ENCODE measurements at regions not wholly inside any gene's neighbourhood (a gene's known extent, or its start where the extent isn't known, plus 50 kb on each side); places are given as distances from the start of the nearest gene placed in this dataset.
A peak's percentile ranks its signal among the peaks of the same experiment; 100 is the strongest.
"Not testable (repeated sequence)": the region's sequence is repeated elsewhere in the genome, so short reads cannot be mapped to it uniquely, and the experiment has no call there.

- H3K4me3 Mint-ChIP-seq: no peak overlapping the region
These were observed 53.4 kb upstream of the CHD2 start for GRCh38 chr15:92846741-92847140.

DNA sequence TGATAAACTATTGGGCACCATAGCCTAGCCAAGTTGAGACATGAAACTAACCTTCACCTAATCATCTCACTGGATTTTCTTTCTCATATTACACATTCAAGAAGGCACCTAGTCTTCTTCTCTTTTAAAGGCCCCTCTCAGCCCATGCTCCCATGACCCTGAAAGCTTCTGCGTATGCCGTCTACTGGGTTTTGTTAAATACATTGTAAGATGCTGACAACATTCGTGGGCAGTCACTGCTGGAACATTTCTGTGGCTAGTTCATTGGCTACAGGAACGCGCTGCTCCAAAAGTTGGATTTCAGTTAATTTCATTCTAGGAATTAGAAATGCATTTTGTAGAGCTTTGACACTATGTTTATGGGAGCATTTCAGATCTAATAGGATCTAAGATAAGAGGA lies 52.3 kb upstream of the CHD2 start:
- peaks cover 62% of the 10 kb centered on the region for H3K4me1 Mint-ChIP-seq (ENCODE audit: low read depth)
- no peaks in the 10 kb centered on the region for H3K27me3 Mint-ChIP-seq
- POLR2A ChIA-PET: interaction anchor here (0.6 to 3.6 kb wide), 9 partner anchors 8 to 61 kb away, joined by 3 to 19 read pairs (median 4); no protein-coding TSS in a partner anchor
- H3K4me3 Mint-ChIP-seq: no peak overlapping the region
- TF ChIP-seq, protein P1, sequence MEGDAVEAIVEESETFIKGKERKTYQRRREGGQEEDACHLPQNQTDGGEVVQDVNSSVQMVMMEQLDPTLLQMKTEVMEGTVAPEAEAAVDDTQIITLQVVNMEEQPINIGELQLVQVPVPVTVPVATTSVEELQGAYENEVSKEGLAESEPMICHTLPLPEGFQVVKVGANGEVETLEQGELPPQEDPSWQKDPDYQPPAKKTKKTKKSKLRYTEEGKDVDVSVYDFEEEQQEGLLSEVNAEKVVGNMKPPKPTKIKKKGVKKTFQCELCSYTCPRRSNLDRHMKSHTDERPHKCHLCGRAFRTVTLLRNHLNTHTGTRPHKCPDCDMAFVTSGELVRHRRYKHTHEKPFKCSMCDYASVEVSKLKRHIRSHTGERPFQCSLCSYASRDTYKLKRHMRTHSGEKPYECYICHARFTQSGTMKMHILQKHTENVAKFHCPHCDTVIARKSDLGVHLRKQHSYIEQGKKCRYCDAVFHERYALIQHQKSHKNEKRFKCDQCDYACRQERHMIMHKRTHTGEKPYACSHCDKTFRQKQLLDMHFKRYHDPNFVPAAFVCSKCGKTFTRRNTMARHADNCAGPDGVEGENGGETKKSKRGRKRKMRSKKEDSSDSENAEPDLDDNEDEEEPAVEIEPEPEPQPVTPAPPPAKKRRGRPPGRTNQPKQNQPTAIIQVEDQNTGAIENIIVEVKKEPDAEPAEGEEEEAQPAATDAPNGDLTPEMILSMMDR (IDR thresholded peaks at IDR 0.05): no peak
- no peak for ATAC-seq
- H3K36me3 Mint-ChIP-seq (ENCODE audit: low read depth): peaks cover 5% of the 10 kb centered on the region
- CTCF ChIA-PET: interaction anchor here (0.8 to 1.7 kb wide), 2 partner anchors 15 to 68 kb away, joined by 3 to 5 read pairs; no protein-coding TSS in a partner anchor
- DNase-seq: no peak
- intact Hi-C loops (cut with micrococcal nuclease): loop anchor here (2.0 to 5.0 kb wide), 2 partner anchors 15 to 34 kb away; no protein-coding TSS in a partner anchor
- H3K27ac Mint-ChIP-seq: no peak overlapping the region
- peaks cover 3% of the 10 kb centered on the region for H3K9me3 Mint-ChIP-seq

More at GRCh38 chr15:92846741-92847140, 53.4 kb upstream of the CHD2 start:
- TF ChIP-seq, protein P1 (IDR thresholded peaks at IDR 0.05): no peak
- no peaks in the 10 kb centered on the region for H3K27me3 Mint-ChIP-seq
- peaks cover 67% of the 10 kb centered on the region for H3K4me1 Mint-ChIP-seq (ENCODE audit: low read depth)
- no peak for DNase-seq
- peak overlapping the region; percentile 66 for H3K27ac Mint-ChIP-seq
- intact Hi-C loops (cut with micrococcal nuclease): loop anchor here (2.0 to 5.0 kb wide), 2 partner anchors 14 to 36 kb away; no protein-coding TSS in a partner anchor
- ATAC-seq: no peak
- ChIA-PET CTCF (no interaction called here), POLR2A (interaction anchor here (0.7 kb wide), 2 partner anchors 13 to 79 kb away, joined by 3 read pairs; no protein-coding TSS in a partner anchor)
- H3K9me3 Mint-ChIP-seq: peaks cover 3% of the 10 kb centered on the region
- peaks cover 5% of the 10 kb centered on the region for H3K36me3 Mint-ChIP-seq (ENCODE audit: low read depth)

DNA sequence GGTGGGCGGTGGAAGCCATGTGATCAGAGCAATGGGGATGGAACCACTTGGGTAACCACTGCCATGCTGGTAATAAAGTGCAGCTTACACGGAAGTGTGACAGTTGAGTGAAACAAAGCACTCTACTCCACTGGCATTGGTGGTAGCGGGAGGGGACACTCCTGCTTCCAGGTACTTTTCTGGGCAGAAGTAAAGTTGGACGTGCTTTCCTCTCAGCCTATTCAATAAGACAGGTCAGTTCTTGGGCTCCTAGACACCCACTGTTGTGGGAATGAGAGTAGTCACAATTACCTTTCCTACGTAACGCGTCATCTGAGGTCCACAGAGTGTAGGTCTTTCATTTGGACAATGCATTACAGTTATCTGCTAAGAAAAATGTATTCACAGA lies 51.7 kb upstream of the CHD2 start:
- no peak for DNase-seq
- H3K4me3 Mint-ChIP-seq: no peak overlapping the region
- ChIA-PET CTCF (interaction anchor here (0.8 to 1.7 kb wide), 2 partner anchors 16 to 67 kb away, joined by 3 to 5 read pairs; no protein-coding TSS in a partner anchor), POLR2A (interaction anchor here (0.6 to 3.6 kb wide), 12 partner anchors 9 to 60 kb away, joined by 3 to 19 read pairs (median 4); no protein-coding TSS in a partner anchor)
- H3K4me1 Mint-ChIP-seq (ENCODE audit: low read depth): peaks cover 59% of the 10 kb centered on the region
- no peaks in the 10 kb centered on the region for H3K27me3 Mint-ChIP-seq
- peaks cover 5% of the 10 kb centered on the region for H3K36me3 Mint-ChIP-seq (ENCODE audit: low read depth)
- TF ChIP-seq, protein P1 (IDR thresholded peaks at IDR 0.05): no peak
- H3K9me3 Mint-ChIP-seq: peaks cover 3% of the 10 kb centered on the region
- ATAC-seq: no peak
- intact Hi-C loops (cut with micrococcal nuclease): loop anchor here (5.0 kb wide), 1 partner anchor 34 kb away; no protein-coding TSS in a partner anchor
- H3K27ac Mint-ChIP-seq: no peak overlapping the region

DNA sequence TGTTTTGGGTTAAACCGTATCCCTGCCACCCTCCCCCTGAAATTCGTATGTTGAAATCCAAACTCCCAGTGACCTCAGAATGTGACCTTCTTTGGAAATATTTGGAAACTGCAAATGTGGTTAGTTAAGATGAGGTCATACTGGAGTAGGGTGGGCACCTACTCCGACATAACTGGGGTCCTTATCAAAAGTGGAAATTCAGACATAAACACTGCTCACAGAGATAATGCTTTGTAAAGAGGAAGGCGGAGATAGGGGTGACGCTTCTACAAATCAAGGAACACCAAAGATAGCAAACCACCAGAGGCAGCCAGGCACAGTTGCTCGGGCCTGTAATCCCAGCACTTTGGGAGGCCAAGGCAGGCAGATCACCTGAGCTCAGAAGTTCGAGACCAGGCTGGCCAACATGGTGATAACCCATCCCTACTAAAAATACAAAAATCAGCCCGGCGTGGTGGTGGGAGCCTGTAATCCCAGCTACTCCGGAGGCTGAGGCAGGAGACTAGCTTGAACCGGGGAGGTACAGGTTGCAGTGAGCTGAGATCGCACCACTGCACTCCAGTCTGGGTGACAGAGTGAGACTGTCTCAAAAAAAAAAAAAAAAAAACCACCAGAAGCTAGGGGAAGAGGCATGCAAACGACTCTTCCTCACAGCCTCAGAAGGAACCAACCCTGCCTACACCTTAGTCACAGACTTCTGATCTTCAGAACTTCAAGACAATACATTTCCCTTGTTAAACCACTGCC lies 51.1 kb upstream of the CHD2 start:
- Mint-ChIP-seq H3K4me1 (ENCODE audit: low read depth) (peaks cover 55% of the 10 kb centered on the region), H3K4me3 (peak overlapping the region; percentile 47), H3K27ac (peak overlapping the region; percentile 84), H3K27me3 (no peaks in the 10 kb centered on the region), H3K36me3 (ENCODE audit: low read depth) (peaks cover 5% of the 10 kb centered on the region), H3K9me3 (peaks cover 3% of the 10 kb centered on the region)
- ChIA-PET CTCF (interaction anchor here (1.6 to 1.7 kb wide), 2 partner anchors 40 to 67 kb away, joined by 3 to 5 read pairs; no protein-coding TSS in a partner anchor), POLR2A (interaction anchor here (0.6 to 3.6 kb wide), 11 partner anchors 9 to 58 kb away, joined by 3 to 19 read pairs (median 4); partner anchors contain the start of gene CHD2)
- TF ChIP-seq, protein P1 (IDR thresholded peaks at IDR 0.05): no peak
- intact Hi-C loops (cut with micrococcal nuclease): loop anchor here (5.0 kb wide), 1 partner anchor 33 kb away; no protein-coding TSS in a partner anchor
- peak; percentile 48 for DNase-seq
- peak; percentile 85 for ATAC-seq

- H3K9me3 Mint-ChIP-seq; intact Hi-C loops (cut with micrococcal nuclease); H3K36me3 Mint-ChIP-seq (ENCODE audit: low read depth); H3K27me3 Mint-ChIP-seq: not testable (repeated sequence)
- ChIA-PET CTCF (interaction anchor here (1.6 kb wide), 1 partner anchor 41 kb away, joined by 3 read pairs; no protein-coding TSS in a partner anchor), POLR2A (interaction anchor here (0.8 to 3.6 kb wide), 6 partner anchors 10 to 50 kb away, joined by 3 to 19 read pairs (median 12); partner anchors contain the start of gene CHD2)
- peak; percentile 40 for ATAC-seq
- peak overlapping the region; percentile 84 for H3K27ac Mint-ChIP-seq
- DNase-seq: peak; percentile 47
- peak overlapping the region; percentile 47 for H3K4me3 Mint-ChIP-seq
- peaks cover 47% of the 10 kb centered on the region for H3K4me1 Mint-ChIP-seq (ENCODE audit: low read depth)
These were observed 49.9 kb upstream of the CHD2 start for GRCh38 chr15:92850218-92850617.
